ENCODE measurements at regions not wholly inside any gene's neighbourhood (a gene's known extent, or its start where the extent isn't known, plus 50 kb on each side); places are given as distances from the start of the nearest gene placed in this dataset.

DNA sequence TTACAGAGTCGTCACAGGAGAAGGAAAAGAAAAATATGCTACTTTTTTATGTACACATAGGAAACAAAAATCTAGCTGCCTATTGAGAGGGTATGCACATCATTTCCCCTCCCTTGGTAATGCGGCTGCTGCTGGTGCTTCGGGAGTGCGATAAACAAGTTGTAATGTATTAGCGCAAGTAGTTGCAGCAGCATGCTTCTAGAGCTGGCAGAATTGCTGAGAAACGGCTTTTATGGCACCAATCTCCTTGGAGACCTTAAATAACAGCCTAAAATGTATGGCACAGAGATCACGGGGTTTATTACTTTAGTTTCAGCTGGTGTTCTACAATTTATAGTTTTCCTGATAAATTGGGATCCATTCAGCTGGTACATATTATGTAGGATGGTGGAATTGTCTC lies 447.6 kb upstream of the TMPO start:
- DNase-seq, result no peak

DNA sequence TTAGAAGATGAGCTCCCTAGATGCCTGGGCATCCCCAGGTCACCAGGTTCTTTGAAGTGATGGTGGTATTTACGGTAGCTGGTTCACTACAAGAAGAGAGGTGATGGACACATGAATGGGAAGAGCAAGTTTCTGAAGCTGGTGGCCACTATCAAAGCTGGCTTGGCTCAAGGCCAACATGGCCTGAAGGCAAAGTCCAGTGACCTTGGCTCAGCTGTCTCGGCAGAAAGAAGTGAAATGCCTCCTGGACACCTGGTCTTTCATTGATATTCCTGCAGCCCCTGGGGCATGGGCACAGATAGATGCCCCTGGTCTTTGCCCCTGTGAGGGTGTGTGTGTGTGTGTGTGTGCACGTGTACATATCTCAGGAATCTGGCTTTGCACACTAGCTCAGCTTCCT lies 441.8 kb upstream of the TMPO start:
- DNase-seq, result no peak

DNA sequence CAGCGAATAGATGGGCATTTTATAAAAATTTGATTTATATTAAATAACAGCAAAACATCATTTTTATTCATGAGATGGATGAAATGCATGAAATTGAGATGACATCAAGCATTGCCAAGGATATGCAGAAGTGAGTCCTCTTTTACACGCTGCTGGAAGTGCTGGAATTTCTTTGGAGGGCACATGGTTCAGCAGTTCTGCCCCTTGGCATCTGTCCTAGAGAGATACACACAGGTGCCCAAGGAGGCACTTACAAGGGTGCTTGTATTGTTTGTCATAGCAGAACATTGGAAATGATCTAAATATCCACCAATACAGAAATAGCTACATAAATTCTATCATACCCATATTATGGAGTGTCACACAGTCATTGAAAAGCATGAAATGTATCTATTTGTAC lies 441.1 kb upstream of the TMPO start:
- DNase-seq, result no peak

DNA sequence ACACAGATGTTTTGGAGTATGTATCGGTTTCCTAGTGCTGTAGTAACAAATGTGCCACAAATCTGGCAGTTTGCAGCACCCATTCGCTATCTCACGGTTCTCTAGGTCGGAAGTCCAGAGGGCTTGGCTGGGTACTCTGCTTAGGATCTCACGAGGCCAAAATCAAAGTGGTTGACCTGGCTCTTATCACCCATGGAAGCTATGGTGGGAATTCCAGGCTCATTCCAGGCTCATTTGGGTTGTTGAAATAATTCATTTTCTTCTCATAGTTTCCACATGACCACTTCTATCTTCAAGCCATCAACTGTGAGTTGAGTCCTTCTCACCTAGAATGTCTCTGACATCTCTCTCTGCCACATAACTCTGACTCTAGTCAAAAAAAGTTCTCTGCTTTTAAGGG lies 431.0 kb upstream of the TMPO start:
- DNase-seq, result no peak

DNA sequence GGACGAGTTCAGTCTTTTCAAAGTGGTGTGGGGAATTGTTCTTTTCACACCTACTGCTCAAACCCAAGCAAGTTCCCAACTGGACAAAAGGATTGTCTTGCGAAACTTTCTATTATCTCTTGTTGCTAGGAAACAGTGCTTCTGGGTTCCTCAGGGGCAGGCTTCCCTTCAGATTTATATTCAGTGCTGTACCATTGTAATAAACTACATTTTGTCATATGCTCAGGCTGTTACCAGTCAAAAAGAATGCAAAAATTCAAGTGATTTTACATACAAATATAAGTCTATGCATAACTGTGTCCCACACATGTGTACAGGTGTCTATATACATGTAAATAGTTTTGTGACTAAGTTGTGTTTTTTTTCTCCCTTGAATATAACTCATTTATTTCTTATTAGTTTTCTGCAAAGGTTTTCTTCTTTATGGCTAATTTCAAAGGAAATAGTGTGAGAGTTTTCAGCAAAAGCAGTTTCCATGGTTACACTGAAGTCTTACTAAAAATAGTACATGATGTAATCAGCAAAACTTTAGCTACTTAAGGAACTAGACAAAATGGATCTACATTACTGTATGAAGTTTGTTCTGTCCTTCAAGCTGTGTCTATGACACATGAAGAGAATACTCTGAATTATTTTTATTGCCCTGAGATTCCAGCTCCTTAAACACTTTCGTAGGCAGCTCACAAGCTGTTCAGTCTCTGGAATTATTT lies 430.2 kb upstream of the TMPO start:
- DNase-seq, result no peak

DNA sequence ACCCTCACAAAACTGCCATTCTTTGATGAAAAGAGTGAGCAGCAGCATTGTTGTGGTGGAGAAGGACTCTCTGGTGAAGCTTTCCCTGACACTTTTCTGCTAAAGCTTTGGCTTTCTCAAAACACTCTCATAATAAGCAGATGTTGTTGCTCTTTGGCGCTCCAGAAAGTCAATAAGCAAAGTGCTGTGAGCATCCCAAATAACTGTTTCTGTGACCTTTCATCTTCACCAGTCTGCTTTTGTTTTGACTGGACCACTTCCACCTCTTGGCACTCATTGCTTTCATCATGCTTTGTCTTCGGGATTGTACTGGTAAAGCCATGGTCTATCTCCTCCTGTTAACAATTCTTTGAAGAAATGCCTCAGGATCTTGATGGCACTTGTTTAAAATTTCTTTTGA lies 424.7 kb upstream of the TMPO start:
- no peak for DNase-seq

DNA sequence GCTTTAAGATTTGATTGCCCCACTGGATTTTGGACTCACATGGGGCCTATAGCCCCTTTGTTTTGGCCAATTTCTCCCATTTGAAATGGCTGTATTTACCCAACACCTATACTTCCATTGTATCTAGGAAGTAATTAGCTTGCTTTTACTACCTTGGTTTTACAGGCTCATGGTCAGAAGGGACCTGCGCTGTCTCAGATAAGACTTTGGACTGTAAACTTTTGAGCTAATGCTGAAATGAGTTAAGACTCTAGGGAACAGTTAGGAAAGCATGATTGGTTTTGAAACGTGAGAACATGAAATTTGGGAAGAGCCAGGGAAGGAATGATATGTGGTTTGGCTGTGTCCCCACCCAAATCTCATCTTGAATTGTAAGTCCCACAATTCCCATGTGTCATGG lies 419.0 kb upstream of the TMPO start:
- DNase-seq, result no peak

DNA sequence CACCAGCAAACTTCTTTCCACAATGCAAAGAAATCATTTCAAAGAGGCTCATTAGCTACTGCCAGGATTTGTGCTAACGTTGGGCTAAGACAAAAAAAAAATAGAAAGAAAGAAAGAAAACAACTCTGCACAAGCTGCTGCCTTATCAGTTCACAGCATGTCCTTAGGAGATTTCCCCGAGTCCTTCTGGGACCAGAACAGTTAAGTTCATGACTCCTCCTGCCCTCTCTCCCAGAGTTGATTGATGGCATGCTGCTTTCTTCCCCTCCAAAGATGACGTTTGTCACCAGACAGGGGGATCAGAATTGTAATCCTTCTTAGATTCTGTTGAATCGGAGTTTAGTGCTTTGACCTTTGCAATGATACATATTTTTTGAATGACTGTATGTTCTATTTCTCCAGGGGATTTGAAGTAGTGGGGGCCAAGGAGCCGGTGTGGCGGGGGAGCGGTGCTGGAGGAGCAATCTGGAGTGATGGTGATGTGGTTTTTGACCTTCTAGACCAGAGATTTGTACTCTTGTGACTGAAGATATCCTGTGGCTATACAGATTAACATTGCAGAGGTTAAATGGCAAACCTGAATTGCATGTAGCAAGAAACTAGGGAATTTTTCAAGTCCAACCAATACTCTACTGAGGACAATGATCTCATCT lies 409.2 kb upstream of the TMPO start:
- no peak for DNase-seq

DNA sequence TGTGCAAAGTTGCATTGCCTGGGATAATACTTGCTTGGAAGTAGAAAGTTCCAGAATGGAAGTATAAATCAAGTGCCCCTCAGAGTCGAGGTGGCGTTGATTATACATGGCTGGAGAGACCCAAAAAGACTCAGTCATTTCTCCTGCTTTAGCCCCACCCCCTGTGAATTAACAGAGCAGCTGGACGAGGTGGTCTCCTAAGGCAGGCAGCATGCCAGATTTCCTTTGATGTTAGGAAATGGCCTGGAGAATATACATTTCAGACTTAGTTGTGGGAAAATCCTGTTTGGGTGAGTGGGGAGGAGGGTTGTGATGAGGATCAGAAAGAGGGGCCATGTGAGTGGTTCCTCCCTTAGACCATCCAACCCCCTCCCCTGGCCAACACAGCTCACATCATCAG lies 406.1 kb upstream of the TMPO start:
- DNase-seq, result no peak

DNA sequence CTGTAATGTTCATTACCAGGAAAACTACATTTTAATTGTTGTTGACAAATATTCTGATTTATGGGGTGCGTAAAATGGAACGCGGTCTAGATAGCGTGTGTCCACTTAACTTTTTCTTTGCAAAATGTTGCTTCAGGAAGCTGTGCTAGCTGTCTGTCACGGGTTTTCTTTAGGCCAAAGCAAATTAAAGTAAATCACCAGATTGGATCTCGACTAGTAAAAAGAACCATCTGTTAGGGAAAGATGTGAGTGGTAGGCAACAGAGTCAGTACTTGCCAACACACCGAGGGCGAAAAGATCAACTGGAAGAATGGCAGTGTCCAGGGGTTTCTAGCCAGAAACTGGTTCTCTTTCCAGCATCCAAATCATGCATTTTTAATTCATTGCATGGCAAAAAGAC lies 404.9 kb upstream of the TMPO start:
- no peak for DNase-seq

DNA sequence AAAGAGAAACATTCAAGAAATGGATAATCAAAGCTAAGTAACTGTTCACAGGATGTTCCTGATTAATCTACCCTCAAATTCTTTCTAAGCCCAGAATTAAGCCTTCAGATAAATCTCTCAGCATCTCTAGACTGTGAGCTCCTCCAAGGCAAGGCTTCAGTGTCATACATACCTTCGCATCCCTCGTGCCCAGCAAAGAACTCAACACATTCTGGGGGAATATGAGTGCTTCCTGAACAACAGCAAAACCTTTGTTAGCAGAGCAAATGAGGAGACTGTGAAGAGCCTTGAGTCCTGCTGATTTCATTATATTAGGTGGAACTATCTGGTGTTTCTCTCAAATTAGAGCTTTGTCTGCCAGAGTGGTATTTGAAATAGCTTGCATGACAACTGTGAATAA lies 401.8 kb upstream of the TMPO start:
- no peak for DNase-seq

DNA sequence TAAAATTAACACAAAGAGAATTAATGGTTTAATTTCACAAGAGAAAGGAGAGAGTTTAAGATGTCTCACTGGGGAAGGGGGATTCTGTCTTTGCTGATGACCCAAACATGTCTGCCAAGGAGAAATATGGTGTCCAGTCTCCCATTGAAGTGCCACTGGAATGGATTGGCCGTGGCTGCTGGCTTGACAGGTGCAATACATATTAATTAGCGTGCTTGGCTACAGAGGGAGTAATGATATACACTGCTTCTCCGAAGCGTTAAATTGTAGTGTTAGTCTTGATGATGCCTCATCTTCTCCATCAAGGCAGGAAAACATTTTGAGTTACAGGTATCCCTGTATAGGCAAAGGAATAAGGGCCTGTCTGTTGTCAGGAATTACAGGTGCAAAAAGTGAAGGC lies 393.4 kb upstream of the TMPO start:
- no peak for DNase-seq

DNA sequence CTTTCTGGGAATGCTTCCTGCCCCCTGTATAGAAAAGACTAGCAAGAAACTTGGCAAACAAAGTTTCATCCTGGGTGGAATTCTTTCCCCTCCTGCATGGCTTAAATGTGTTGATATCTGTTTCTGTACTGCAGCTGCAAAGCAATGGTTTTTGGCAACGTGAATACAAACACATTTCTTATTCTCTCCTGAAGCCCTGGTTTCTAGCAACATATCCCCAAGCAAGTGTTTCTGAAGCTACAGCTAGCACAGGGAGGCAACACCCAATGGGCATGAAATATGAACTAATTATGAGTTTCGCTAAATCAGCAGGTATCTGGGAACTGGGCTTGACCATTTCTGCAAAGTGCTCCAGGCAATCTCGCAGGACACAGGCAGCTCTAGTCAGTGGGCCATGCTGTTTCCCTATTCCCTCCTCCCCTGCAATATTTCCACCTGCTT lies 392.3 kb upstream of the TMPO start:
- DNase-seq, result no peak

DNA sequence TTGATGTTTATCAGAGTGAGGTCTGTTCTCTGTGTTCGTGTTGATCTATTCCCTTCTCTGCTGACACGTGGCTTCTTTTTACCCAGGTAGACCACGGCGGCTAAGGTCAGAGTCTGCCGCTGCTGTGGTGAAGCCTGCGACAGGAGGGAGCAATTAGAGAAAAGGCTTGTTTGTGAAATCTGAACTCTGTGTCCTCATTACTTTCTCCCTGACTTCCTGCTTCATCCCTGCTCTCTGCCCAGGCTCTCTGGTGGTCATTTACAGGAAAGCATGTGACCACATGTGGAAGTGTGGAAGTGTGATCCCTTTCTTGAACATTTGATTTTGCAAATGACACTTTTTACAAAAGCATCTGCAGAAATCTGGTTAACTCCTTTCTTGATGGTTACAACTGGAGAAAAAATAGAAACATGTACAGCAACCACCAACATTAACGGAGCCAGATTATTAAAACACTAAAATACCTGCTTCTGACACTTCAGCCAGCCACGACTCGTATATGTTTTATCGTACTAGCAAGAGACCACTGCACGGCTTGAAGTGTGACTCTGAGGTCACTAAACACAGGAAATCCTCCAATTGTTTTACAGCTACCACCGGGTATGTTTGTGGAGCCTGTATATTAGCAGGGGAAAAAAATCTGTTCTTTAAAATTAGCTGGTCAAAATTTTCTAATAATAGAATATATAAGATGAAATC lies 388.6 kb upstream of the TMPO start:
- no peak for DNase-seq

DNA sequence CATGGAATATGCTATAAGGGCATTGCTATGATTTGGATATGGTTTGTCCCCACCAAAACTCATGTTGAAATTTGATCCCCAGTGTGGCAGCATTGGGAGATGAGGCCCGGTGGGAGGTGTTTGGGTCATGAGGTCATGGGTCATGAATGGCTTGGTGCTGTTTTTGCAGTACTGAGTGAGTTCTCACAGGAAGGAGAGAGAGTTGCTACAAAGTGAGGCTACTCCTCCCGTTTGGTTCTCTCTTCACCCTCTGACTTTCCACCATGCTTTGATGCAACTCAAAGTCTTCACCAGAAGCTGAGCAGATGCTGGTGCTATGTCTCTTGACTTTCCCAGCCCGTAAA lies 388.1 kb upstream of the TMPO start:
- no peak for DNase-seq

DNA sequence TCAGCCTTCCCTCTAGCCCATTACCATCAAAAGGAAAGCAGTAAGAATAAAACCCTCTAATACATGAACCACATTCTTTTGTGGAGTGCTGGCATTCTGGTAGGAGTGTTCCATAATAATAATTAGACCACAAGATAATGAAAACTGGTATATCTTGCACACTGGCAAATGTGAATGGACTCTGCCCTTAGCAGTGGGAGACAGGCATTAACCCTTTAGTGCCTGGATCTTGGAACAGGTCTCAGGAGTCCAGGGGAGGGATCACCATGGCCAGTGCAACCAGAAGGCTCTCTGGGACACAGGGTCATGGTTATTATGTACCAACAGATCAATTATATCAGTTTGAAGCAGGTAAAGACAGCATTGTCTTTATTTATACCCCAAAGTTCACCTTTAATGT lies 387.5 kb upstream of the TMPO start:
- no peak for DNase-seq

DNA sequence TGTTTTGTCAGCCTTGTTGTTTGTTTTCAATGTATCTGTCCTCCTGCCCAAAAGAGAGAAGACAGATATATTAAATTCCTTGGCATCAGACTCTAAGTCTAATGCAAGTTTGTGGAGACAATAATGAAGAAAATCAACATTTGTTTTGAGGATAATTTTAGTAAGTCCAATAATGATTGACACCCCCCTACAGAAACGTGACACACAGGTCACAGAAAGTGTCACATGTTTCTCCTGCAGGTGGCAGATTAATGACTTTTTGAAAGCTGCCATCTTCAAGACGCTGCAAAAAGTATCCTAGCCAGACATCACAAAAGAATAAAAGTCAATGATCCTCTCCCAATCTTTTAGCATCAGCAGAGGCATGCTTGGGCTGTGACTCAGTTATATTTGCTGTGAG lies 378.8 kb upstream of the TMPO start:
- DNase-seq, result no peak

DNA sequence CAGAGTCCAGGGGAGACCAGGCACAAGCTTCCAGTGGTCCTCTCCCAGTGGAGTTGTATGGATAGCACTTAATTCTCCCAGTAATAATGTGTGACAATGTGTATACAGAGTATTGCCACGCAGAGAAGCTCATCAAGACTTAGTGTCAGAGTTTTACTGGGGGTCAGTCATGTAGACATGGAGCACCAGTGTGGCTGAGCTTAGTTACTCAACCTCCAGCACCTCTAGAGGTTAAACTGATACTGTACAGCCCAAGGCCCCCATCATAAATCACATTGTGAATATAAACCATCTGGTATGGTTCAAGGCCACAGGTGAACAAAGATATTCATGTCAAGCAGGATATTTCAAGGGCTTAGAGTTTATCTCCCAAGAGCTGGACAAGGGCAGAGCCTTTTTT lies 378.1 kb upstream of the TMPO start:
- no peak for DNase-seq

DNA sequence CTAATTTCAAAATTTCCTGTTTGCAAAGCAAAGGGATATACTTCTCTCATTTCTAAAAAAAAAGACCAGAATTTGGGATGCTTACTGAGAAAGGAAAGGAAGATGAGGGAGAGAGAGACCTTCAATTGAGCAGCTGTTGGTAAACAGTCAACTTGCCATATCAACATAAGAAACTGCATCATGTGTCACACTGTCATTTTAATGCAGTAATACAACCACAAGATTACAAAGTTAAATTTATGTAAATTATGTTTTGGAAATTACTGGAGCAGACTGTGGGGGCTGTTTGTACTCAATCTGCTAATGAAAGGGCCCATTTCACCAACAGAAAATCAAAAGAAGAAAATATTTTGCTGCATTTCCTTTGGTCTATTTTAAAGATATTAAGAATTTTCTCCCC lies 370.4 kb upstream of the TMPO start:
- no peak for DNase-seq

DNA sequence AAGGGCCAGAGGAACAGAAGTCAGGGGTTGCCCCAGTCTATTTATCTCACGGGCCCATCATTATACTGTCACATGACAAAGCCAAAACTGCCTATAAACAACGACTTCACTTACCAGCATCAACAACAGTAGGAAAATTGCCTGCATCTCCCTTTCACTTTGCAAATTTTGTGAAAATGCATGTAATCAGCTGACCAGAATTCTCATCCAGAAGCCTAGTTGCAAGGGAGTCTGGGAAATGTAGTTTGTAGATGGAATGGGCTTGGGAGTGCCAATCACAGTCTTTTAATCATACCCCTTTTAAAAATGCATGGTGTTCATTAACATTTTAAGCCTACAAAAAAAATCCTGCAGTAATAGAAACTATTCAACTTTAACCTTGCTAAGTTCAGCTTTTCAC lies 369.3 kb upstream of the TMPO start:
- DNase-seq, result no peak

DNA sequence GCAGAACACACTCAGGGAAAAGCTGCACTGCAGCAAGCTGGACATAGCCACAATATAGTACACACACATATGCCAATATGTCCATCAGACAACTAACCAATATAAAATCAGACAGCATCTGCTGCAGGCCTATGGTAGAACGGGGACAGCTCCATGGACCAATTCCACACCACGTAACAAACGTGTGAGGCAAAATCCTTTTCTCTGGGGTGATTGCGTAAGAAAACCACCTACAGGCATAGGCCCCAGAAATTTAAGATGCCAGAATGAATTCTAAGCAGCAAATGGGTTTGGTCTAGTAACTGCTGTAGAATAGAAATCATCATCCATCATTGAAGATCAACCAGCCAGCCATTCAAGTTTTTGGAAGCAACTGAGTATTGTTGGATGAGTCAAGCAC lies 368.9 kb upstream of the TMPO start:
- no peak for DNase-seq

DNA sequence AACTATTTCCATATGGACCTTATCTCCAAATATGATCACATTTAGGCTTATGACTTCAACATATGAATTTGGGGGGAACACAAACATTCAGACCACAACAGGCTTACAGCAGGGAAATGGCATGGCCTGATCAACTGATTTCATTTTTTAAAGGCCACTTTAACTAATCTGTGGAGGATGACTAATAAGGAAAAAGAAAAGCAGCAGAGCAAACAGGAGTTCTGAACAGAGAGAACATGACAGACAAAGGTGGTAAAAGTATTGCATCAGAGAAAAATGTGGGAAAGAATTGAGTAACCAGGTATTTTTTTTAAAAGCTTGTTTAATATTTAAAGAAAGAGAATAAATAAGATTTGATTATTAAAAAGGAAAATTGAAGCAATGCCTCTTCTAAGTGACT lies 366.1 kb upstream of the TMPO start:
- no peak for DNase-seq

DNA sequence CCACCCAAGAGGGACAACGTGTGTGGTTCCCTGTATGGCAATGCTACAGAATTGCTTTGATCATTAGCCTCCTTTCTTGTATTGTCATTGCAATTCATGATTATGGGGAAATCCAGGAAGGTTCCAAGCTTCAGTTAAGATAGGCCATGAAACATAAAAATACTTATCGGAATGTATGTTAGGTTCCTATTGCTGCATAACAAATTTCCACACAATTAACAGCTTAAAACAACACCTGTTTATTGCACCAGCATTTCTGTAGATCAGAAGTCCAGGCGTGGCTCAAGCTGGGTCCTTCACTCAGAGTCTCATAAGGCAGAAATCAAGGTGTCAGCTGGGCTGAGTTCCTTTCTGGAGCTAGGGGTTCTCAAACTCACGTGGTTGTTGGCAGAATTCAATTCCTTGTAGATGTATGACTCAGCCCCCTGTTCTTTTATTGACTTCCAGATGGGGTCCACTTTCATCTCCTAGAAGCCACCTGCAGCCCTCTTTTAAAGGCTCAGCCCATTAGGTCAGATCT lies 365.6 kb upstream of the TMPO start:
- no peak for DNase-seq

DNA sequence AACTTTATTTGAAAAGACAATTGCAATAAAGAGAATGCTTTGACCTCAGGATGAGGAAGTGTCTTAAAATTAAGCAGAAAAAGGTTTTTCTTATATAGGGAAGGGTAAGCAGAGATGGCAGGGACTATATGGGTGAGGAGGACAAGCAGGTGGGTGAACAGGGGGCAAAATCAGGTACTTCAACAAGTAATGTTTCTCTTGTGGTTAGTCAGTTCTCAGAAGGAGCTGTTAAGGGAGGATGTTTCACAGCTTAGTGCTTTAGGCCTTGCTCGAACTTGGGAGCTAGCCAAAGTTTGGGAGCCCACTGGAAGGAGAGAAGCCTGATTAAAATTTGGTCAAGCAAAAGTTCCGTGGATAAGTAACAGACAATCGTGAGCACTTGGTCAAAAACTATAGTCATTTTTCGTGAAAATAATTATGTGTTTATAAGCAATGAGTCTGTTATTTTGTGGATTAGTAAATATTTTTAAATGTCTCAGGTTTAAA lies 364.2 kb upstream of the TMPO start:
- DNase-seq, result no peak

Data from effector CD4-positive, alpha-beta T cell (primary cell).